Lung (tissue), 11 donors: ENCODE measurements at regions not wholly inside any gene's neighbourhood (a gene's known extent, or its start where the extent isn't known, plus 50 kb on each side); places are given as distances from the start of the nearest gene placed in this dataset.

Source experiments
- ATAC-seq: fragments of 200-7000 bp; cut with Tn5 transposase; one replicate; pipeline ENCODE4 v1.9.1; 2020; ENCODE audit warnings: moderate number of reproducible peaks; ENCODE audit not compliant: insufficient read depth, low FRiP score
- DNase-seq, 3 donors: peaks; one replicate each; pipeline ENCODE4 v3.0.0-alpha.2; 2013 to 2017
- H3K27ac ChIP-seq, 2 donors: one replicate each; pipeline ENCODE4 v1.5.1; 2013; ENCODE audit warnings: mild to moderate bottlenecking in 2 of 2, moderate library complexity in 2 of 2, control low read depth in 1 of 2, inconsistent platforms in 1 of 2, low read depth in 1 of 2, low read length in 1 of 2
- H3K27me3 ChIP-seq, 3 donors: one replicate each; pipeline ENCODE4 v1.5.1; 2013; ENCODE audit warnings: low read length in 2 of 3; ENCODE audit not compliant: control insufficient read depth in 3 of 3, insufficient read depth in 3 of 3
- H3K36me3 ChIP-seq, 4 donors: one replicate each; pipeline ENCODE4 v1.5.1; 2013; ENCODE audit warnings: low read length in 4 of 4, mild to moderate bottlenecking in 1 of 4, moderate library complexity in 1 of 4; ENCODE audit not compliant: control insufficient read depth in 4 of 4, insufficient read depth in 4 of 4
- H3K4me1 ChIP-seq, 5 donors: one replicate each; pipeline ENCODE4 v1.5.1; 2013; ENCODE audit warnings: low read length in 5 of 5, mild to moderate bottlenecking in 2 of 5, moderate library complexity in 1 of 5; ENCODE audit not compliant: control insufficient read depth in 5 of 5, insufficient read depth in 5 of 5
- H3K4me3 ChIP-seq: one replicate; pipeline ENCODE4 v1.5.1; 2013; ENCODE audit warnings: mild to moderate bottlenecking, control low read depth, moderate library complexity
- H3K9ac ChIP-seq, 2 donors: one replicate each; pipeline ENCODE4 v1.5.1; 2013; ENCODE audit warnings: low read length in 2 of 2, control low read depth in 1 of 2; ENCODE audit not compliant: insufficient read depth in 1 of 2
- H3K9me3 ChIP-seq, 4 donors: one replicate each; pipeline ENCODE4 v1.5.1; 2013; ENCODE audit warnings: low read length in 3 of 4, mild to moderate bottlenecking in 1 of 4, moderate library complexity in 1 of 4; ENCODE audit not compliant: control insufficient read depth in 4 of 4, insufficient read depth in 3 of 4
- CTCF ChIP-seq: IDR thresholded peaks from 2 replicates; pipeline ENCODE4 v1.5.1; 2012; ENCODE audit warnings: mild to moderate bottlenecking; ENCODE audit errors: control extremely low read depth, extremely low read depth
- WGBS, 2 donors: extraction: QIAGEN DNeasy Blood & Tissue Kit; methylation state at CpG; one replicate each; pipeline ENCODE4 v1.1.7; 2013; 5-methylcytosine and 5-hydroxymethylcytosine counted together
- donor health status: control.
- donor health status: control.
- donor health status: Bipolar disorder and iron deficiency.
- donor health status: healthy.
- donor health status: DM: yes; HTN: yes; CAD: no.

GRCh38 chr5:93245226-93245625 is 335.8 kb downstream of the NR2F1-AS1 start:
- H3K36me3 ChIP-seq: no peaks in the 10 kb centered on the region
- H3K27me3 ChIP-seq: no peaks in the 10 kb centered on the region
- no peak overlapping the region for H3K9ac ChIP-seq
- no peaks in the 10 kb centered on the region for H3K9me3 ChIP-seq
- no peak for ATAC-seq
- no peak overlapping the region for H3K27ac ChIP-seq
- H3K4me1 ChIP-seq: peaks cover 0 to 59% (median 0%) of the 10 kb centered on the region in 5 donors
- 77 to 95% methylated on average over 3 of the region's 3 CpGs for WGBS, 2 donors
- DNase-seq: no peak
- no peak overlapping the region for H3K4me3 ChIP-seq
- no peak for TF ChIP-seq CTCF

- H3K4me3 ChIP-seq: no peak overlapping the region
- no peaks in the 10 kb centered on the region for H3K9me3 ChIP-seq
- H3K9ac ChIP-seq: no peak overlapping the region
- H3K27me3 ChIP-seq: no peaks in the 10 kb centered on the region
- H3K36me3 ChIP-seq: no peaks in the 10 kb centered on the region
- ATAC-seq (no peak), DNase-seq (no peak)
- no peak overlapping the region for H3K27ac ChIP-seq
- 68 to 73% methylated on average over 1 of the region's 1 CpG for WGBS, 2 donors
- H3K4me1 ChIP-seq: peaks cover 0 to 47% (median 0%) of the 10 kb centered on the region in 5 donors
- no peak for TF ChIP-seq CTCF
These were observed 337.5 kb downstream of the NR2F1-AS1 start for GRCh38 chr5:93243481-93243880.

GRCh38 chr5:93240228-93240834 is 340.7 kb downstream of the NR2F1-AS1 start:
- peaks cover 0 to 20% (median 0%) of the 10 kb centered on the region in 5 donors for H3K4me1 ChIP-seq
- DNase-seq (no peak), ATAC-seq (no peak)
- 89 to 90% methylated on average over 5 of the region's 5 CpGs for WGBS, 2 donors
- no peak overlapping the region for H3K9ac ChIP-seq
- no peaks in the 10 kb centered on the region for H3K27me3 ChIP-seq
- TF ChIP-seq CTCF: no peak
- no peak overlapping the region for H3K4me3 ChIP-seq
- H3K27ac ChIP-seq: no peak overlapping the region
- H3K9me3 ChIP-seq: no peaks in the 10 kb centered on the region
- no peaks in the 10 kb centered on the region for H3K36me3 ChIP-seq
